K562 (cell line): ENCODE measurements at regions not wholly inside any gene's neighbourhood (a gene's known extent, or its start where the extent isn't known, plus 50 kb on each side); places are given as distances from the start of the nearest gene placed in this dataset.

Source experiments
- ATAC-seq: fragments of 200-7000 bp; cut with Tn5 transposase; 3 replicates; pipeline ENCODE4 v1.9.1; 2020; ENCODE audit warnings: moderate library complexity
- BruUV-seq: library from RNA; stranded (reverse); fragments of 400-500 nt; replicated peaks from 2 replicates; lab custom pipeline; 2021; lab: Mats Ljungman, UMichigan
- CTCF ChIA-PET: fragments of 300-600 bp; formaldehyde crosslinking; extraction: SDS; loops from one replicate; lab custom pipeline; 2021; ENCODE audit warnings: low intra/inter-chr PET ratio; lab: Yijun Ruan, JAX
- POLR2A ChIA-PET: fragments of 300-600, 350-650 bp; sonication (Branson Sonifier 250); formaldehyde crosslinking; extraction: SDS; loops from one replicate; lab custom pipeline; 2021; ENCODE audit warnings: antibody characterized with exemption, inconsistent platforms; lab: Yijun Ruan, JAX
- DNase-seq, 4 experiments: peaks; one replicate each; pipeline versions ENCODE4 v3.0.0 to v3.0.0-alpha.2; 2011 to 2018; ENCODE audit warnings: low spot score in 3 of 4, mixed read lengths in 3 of 4; ENCODE audit errors: extremely low read depth in 1 of 4
- FAIRE-seq: peaks from 2 replicates; lab custom pipeline; 2011; peaks lifted over from hg19 to GRCh38; lab: Jason Lieb, UNC
- H2AFZ ChIP-seq: 2 replicates; pipeline ENCODE4 v1.6.0; 2011; ENCODE audit warnings: low read depth, low read length, control low read depth, inconsistent platforms
- H3K27ac ChIP-seq: fragments of 200-600 bp; 3 replicates; pipeline ENCODE4 v1.8.0; 2011; ENCODE audit warnings: low read depth, mild to moderate bottlenecking, control low read depth, inconsistent platforms, low read length, moderate library complexity, mixed read lengths; ENCODE audit errors: extremely low read depth
- H3K27me3 ChIP-seq, 2 experiments: fragments of 300-600 bp in 1 of 2; 2 replicates in 1 of 2; 3 replicates in 1 of 2; pipeline versions ENCODE4 v1.6.0 to v1.8.0; 2011; ENCODE audit warnings: inconsistent platforms in 2 of 2, low read length in 2 of 2, mild to moderate bottlenecking in 1 of 2, mixed read lengths in 1 of 2, moderate library complexity in 1 of 2; ENCODE audit not compliant: control insufficient read depth in 2 of 2, insufficient read depth in 2 of 2
- H3K36me3 ChIP-seq: fragments of 300-600 bp; 3 replicates; pipeline ENCODE4 v1.8.0; 2011; ENCODE audit warnings: mild to moderate bottlenecking, low read length, inconsistent platforms; ENCODE audit not compliant: control insufficient read depth, insufficient read depth
- H3K4me1 ChIP-seq, 2 experiments: fragments of 200-600 bp in 1 of 2; replicated peaks in 1 of 2; 2 replicates in 1 of 2; 3 replicates in 1 of 2; pipeline versions ENCODE4 v1.5.1 to v1.8.0; 2011; ENCODE audit warnings: inconsistent platforms in 2 of 2, low read length in 2 of 2, mild to moderate bottlenecking in 1 of 2, mixed read lengths in 1 of 2, moderate library complexity in 1 of 2; ENCODE audit not compliant: control insufficient read depth in 2 of 2, insufficient read depth in 2 of 2
- H3K4me2 ChIP-seq: 2 replicates; pipeline ENCODE4 v1.6.1; 2011; ENCODE audit warnings: low read length, control low read depth, inconsistent platforms, mixed read lengths; ENCODE audit not compliant: insufficient read depth
- H3K4me3 ChIP-seq: fragments of 200-600 bp; sonication (generic), shearing (Covaris generic); 2 replicates; pipeline ENCODE4 v1.5.1; 2016; ENCODE audit warnings: control low read depth, inconsistent platforms
- H3K79me2 ChIP-seq: fragments of 200-600 bp; 3 replicates; pipeline ENCODE4 v1.8.0; 2011; ENCODE audit warnings: low read length, inconsistent platforms; ENCODE audit not compliant: control insufficient read depth, insufficient read depth
- H3K9ac ChIP-seq, 2 experiments: 2 replicates each; pipeline versions ENCODE4 v1.6.0 to v1.6.1; 2011; ENCODE audit warnings: low read depth in 2 of 2, low read length in 2 of 2, control low read depth in 1 of 2, inconsistent platforms in 1 of 2, mild to moderate bottlenecking in 1 of 2, mixed read lengths in 1 of 2; ENCODE audit not compliant: insufficient read depth in 1 of 2
- H3K9me1 ChIP-seq: one replicate; pipeline ENCODE4 v1.6.0; 2011; ENCODE audit warnings: inconsistent platforms, mild to moderate bottlenecking, low read length, moderate library complexity; ENCODE audit not compliant: control insufficient read depth, insufficient read depth
- H3K9me3 ChIP-seq: replicated peaks from 2 replicates; pipeline ENCODE4 v1.5.1; 2011; ENCODE audit warnings: low read depth, low read length, inconsistent platforms; ENCODE audit not compliant: control insufficient read depth, insufficient read depth
- H4K20me1 ChIP-seq: replicated peaks from 2 replicates; pipeline ENCODE4 v1.6.1; 2011; ENCODE audit warnings: low read length, inconsistent platforms, mixed read lengths; ENCODE audit not compliant: control insufficient read depth, insufficient read depth
- KAT8 ChIP-seq: fragments of 450-650 bp; IDR thresholded peaks from 2 replicates; pipeline ENCODE4 v1.6.1; 2016; ENCODE audit warnings: low read depth, mild to moderate bottlenecking
- MEF2A ChIP-seq: IDR thresholded peaks from 2 replicates; pipeline ENCODE4 v1.6.1; 2011; ENCODE audit warnings: low read depth, mild to moderate bottlenecking, low read length, moderate library complexity; ENCODE audit not compliant: control insufficient read depth
- NCOA1 ChIP-seq: fragments of 450-650 bp; IDR thresholded peaks from 2 replicates; pipeline ENCODE4 v1.6.1; 2016; ENCODE audit warnings: low read depth
- PHB ChIP-seq: fragments of 250-450 bp; sonication (Bioruptor Pico); IDR thresholded peaks from 2 replicates; pipeline ENCODE4 v1.5.0; 2021
- WGBS: fragments of 100-300 bp; shearing (Covaris generic); methylation state at CpG from one replicate; pipeline ENCODE4 v1.1.6; 2016; ENCODE audit warnings: low coverage, mixed read lengths; ENCODE audit not compliant: insufficient coverage; ENCODE audit errors: missing lambda C conversion rate; 5-methylcytosine and 5-hydroxymethylcytosine counted together
- in situ Hi-C: fragments of 300-500 bp; cut with MboI; formaldehyde crosslinking; loops from 4 replicates; pipeline ENCODE4 v1.15.0; 2018; ENCODE audit warnings: inconsistent platforms, mixed read lengths
- intact Hi-C: fragments of 100-400 bp; cut with micrococcal nuclease; formaldehyde crosslinking; loops from 2 replicates; pipeline ENCODE4 v1.14.2; 2022
- TF ChIP-seq, protein P1 (sequence below): fragments of 150-350 bp; IDR thresholded peaks from 2 replicates; pipeline ENCODE4 v1.6.1; 2014; ENCODE audit warnings: low read depth, mild to moderate bottlenecking, low read length, borderline replicate concordance

GRCh38 chr1:4139646-4140045, 239.6 kb upstream of the C1orf174 start:
- intact Hi-C loops, result no loop called here
- no peak for FAIRE-seq

More at GRCh38 chr1:4139646-4140045, 239.6 kb upstream of the C1orf174 start:
- Histone ChIP-seq H3K4me2 (no peak overlapping the region), H3K4me3 (no peak overlapping the region), H4K20me1 (no peaks in the 10 kb centered on the region), H3K27ac (no peak overlapping the region), H3K9me1 (no peaks in the 10 kb centered on the region), H3K79me2 (no peaks in the 10 kb centered on the region), H3K4me1 (no peaks in the 10 kb centered on the region), H3K9ac (no peak overlapping the region), H2AFZ (no peak overlapping the region), H3K36me3 (no peaks in the 10 kb centered on the region), H3K27me3 (peaks cover 0 to 5% of the 10 kb centered on the region in 2 experiments; a peak in 1 of 5 replicates), H3K9me3 (peaks cover 6% of the 10 kb centered on the region; the same call in 1 of the 2 replicates)
- BruUV-seq, result no TSS peak
- ChIA-PET POLR2A (no interaction called here), CTCF (no interaction called here)
- TF ChIP-seq MEF2A (no peak), NCOA1 (no peak), PHB (no peak), KAT8 (no peak)
- TF ChIP-seq, protein P1, sequence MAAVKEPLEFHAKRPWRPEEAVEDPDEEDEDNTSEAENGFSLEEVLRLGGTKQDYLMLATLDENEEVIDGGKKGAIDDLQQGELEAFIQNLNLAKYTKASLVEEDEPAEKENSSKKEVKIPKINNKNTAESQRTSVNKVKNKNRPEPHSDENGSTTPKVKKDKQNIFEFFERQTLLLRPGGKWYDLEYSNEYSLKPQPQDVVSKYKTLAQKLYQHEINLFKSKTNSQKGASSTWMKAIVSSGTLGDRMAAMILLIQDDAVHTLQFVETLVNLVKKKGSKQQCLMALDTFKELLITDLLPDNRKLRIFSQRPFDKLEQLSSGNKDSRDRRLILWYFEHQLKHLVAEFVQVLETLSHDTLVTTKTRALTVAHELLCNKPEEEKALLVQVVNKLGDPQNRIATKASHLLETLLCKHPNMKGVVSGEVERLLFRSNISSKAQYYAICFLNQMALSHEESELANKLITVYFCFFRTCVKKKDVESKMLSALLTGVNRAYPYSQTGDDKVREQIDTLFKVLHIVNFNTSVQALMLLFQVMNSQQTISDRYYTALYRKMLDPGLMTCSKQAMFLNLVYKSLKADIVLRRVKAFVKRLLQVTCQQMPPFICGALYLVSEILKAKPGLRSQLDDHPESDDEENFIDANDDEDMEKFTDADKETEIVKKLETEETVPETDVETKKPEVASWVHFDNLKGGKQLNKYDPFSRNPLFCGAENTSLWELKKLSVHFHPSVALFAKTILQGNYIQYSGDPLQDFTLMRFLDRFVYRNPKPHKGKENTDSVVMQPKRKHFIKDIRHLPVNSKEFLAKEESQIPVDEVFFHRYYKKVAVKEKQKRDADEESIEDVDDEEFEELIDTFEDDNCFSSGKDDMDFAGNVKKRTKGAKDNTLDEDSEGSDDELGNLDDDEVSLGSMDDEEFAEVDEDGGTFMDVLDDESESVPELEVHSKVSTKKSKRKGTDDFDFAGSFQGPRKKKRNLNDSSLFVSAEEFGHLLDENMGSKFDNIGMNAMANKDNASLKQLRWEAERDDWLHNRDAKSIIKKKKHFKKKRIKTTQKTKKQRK, result no peak
- WGBS, result 0% methylated on average over 8 of the region's 8 CpGs
- ATAC-seq (no peak), DNase-seq (no peak)
- in situ Hi-C loops, result no loop called here
